ENCODE measurements at regions not wholly inside any gene's neighbourhood (a gene's known extent, or its start where the extent isn't known, plus 50 kb on each side); places are given as distances from the start of the nearest gene placed in this dataset.

DNA sequence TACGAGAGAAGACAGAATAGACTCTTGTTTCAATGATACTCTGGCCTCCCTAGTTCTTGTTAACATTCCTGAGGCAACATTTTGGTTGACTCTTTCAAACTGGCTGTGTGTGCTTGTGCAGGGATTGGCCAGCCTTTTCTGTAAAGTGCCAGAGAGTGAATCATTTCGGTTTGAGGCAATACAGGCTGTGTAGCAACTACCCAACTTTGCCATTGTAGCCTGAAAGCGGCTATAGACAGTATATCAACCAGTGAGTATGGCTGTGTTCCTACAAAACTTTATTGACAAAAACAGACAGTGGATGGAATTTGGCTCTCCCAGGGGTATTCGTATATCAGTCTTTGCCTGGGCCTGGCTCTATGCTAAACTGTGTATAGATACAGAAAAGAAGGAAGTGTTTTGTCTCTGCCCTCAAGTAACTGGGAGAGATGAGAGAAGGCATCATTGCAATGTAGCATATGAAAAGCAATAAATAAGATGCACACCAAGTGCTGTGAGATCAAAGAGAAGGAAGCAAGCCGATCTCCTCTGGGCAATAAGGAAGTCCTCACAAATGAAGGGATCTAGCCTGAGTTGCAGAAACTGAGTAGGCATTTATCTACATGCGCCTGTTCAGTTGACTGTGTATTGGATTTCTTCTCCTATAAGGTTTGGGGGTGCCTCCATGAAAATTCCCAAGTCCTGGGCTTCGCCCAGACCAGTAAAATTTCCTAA is 568.0 kb upstream of the KLF4 start:
- DNase-seq (ENCODE audit: low read depth), result no peak
- H3K4me3 ChIP-seq (ENCODE audit: low read depth, low read length), result no peak overlapping the region
- no peak for TF ChIP-seq CTCF (IDR thresholded peaks at IDR 0.05; ENCODE audit: insufficient read depth, low read depth, low read length, missing control alignments)

GRCh38 chr9:108056805-108057386 is 567.3 kb upstream of the KLF4 start:
- DNase-seq (ENCODE audit: low read depth), result no peak
- no peak for TF ChIP-seq CTCF (IDR thresholded peaks at IDR 0.05; ENCODE audit: insufficient read depth, low read depth, low read length, missing control alignments)
- no peak overlapping the region for H3K4me3 ChIP-seq (ENCODE audit: low read depth, low read length)

DNA sequence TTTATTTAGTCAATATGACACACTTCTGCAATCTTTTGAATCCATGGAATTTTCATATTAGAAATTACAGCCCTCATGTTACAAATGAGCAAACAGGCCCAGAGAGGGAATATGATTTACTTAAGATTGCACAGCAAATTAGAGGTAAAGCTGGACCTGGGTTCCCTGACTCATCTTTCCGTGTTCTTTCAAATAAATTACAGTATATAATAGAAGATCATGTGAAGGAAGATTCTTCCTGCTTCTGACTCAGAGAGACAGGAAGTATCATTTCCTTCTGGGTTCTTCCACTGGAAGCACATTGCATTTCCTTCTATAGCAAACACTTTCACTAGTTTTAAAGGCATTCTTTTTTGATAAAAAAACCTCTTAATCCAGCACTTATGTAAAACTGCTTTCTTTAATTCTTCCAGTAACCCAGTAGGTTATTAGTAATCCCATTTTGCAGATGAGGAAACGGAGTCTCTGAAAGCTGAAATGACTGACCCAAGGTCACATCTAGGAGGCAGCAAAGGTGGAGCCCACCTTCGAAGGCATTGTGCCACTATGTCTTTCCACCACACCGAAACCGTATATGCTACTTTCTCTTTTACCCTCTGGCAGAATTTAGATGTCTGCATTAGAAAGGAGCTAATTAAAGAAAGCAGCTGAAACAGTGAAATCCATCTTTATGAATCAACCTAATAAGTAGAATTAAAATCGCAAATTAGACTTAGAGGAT is 566.7 kb upstream of the KLF4 start:
- no peak for TF ChIP-seq CTCF (IDR thresholded peaks at IDR 0.05; ENCODE audit: insufficient read depth, low read depth, low read length, missing control alignments)
- no peak for DNase-seq (ENCODE audit: low read depth)
- H3K4me3 ChIP-seq (ENCODE audit: low read depth, low read length), result no peak overlapping the region

- H3K4me3 ChIP-seq (ENCODE audit: low read depth, low read length), result no peak overlapping the region
- DNase-seq (ENCODE audit: low read depth), result no peak
- no peak for TF ChIP-seq CTCF (IDR thresholded peaks at IDR 0.05; ENCODE audit: insufficient read depth, low read depth, low read length, missing control alignments)
Measured at GRCh38 chr9:108054131-108054630, 564.6 kb upstream of the KLF4 start.

- TF ChIP-seq CTCF (IDR thresholded peaks at IDR 0.05; ENCODE audit: insufficient read depth, low read depth, low read length, missing control alignments), result no peak
- no peak for DNase-seq (ENCODE audit: low read depth)
- no peak overlapping the region for H3K4me3 ChIP-seq (ENCODE audit: low read depth, low read length)
Measured at GRCh38 chr9:108053555-108054061, 564.0 kb upstream of the KLF4 start.

- no peak overlapping the region for H3K4me3 ChIP-seq (ENCODE audit: low read depth, low read length)
- DNase-seq (ENCODE audit: low read depth), result no peak
- TF ChIP-seq CTCF (IDR thresholded peaks at IDR 0.05; ENCODE audit: insufficient read depth, low read depth, low read length, missing control alignments), result no peak
Measured at GRCh38 chr9:108052431-108053080, 563.0 kb upstream of the KLF4 start.
